Neural crest cell (in vitro differentiated cells): ENCODE measurements at regions not wholly inside any gene's neighbourhood (a gene's known extent, or its start where the extent isn't known, plus 50 kb on each side); places are given as distances from the start of the nearest gene placed in this dataset.

Experiments
- DNase-seq: peaks from one replicate; pipeline ENCODE4 v3.0.0; 2021; ENCODE audit warnings: low read depth, mixed read lengths, low spot score
- H3K27ac Mint-ChIP-seq: one replicate; pipeline ENCODE4 v1.8.0; 2021; ENCODE audit warnings: mild to moderate bottlenecking, mixed read lengths; ENCODE audit not compliant: unreplicated experiment
- H3K27me3 Mint-ChIP-seq: 2 replicates; pipeline ENCODE4 v1.8.0; 2021; ENCODE audit warnings: low read depth, mild to moderate bottlenecking, mixed read lengths
- H3K36me3 Mint-ChIP-seq: 2 replicates; pipeline ENCODE4 v1.8.0; 2021; ENCODE audit warnings: low read depth, mild to moderate bottlenecking, mixed read lengths
- H3K4me1 Mint-ChIP-seq: 2 replicates; pipeline ENCODE4 v1.8.0; 2021; ENCODE audit warnings: mixed read lengths
- H3K4me3 Mint-ChIP-seq: one replicate; pipeline ENCODE4 v1.8.0; 2021; ENCODE audit warnings: mild to moderate bottlenecking, mixed read lengths
- H3K9me3 Mint-ChIP-seq: 2 replicates; pipeline ENCODE4 v1.8.0; 2021; ENCODE audit warnings: mixed read lengths
- CTCF ChIP-seq: fragments of 200-600 bp; sonication (generic); conservative IDR thresholded peaks from 2 replicates; pipeline ENCODE4 v1.5.0; 2021; ENCODE audit warnings: antibody characterized with exemption, mild to moderate bottlenecking

- H3K36me3 Mint-ChIP-seq, result no peaks in the 10 kb centered on the region
- no peak for DNase-seq
- TF ChIP-seq CTCF, result no peak
Measured at GRCh38 chr6:84333842-84334241, 106.4 kb upstream of the CEP162 start.

GRCh38 chr6:84332139-84333034 is 104.9 kb upstream of the CEP162 start:
- Mint-ChIP-seq H3K4me1 (no peaks in the 10 kb centered on the region), H3K27me3 (peaks cover 5% of the 10 kb centered on the region), H3K27ac (no peak overlapping the region), H3K9me3 (peaks cover 8% of the 10 kb centered on the region), H3K36me3 (no peaks in the 10 kb centered on the region), H3K4me3 (no peak overlapping the region)
- TF ChIP-seq CTCF, result no peak
- no peak for DNase-seq

More at GRCh38 chr6:84333842-84334241, 106.4 kb upstream of the CEP162 start:
- Mint-ChIP-seq H3K4me1 (no peaks in the 10 kb centered on the region), H3K27me3 (peaks cover 10% of the 10 kb centered on the region), H3K9me3 (peaks cover 8% of the 10 kb centered on the region), H3K27ac (no peak overlapping the region), H3K4me3 (no peak overlapping the region)

GRCh38 chr6:84330325-84330724 is 102.9 kb upstream of the CEP162 start:
- no peaks in the 10 kb centered on the region for H3K4me1 Mint-ChIP-seq
- peaks cover 4% of the 10 kb centered on the region for H3K27me3 Mint-ChIP-seq
- no peak overlapping the region for H3K27ac Mint-ChIP-seq
- DNase-seq, result no peak
- no peak overlapping the region for H3K4me3 Mint-ChIP-seq
- H3K36me3 Mint-ChIP-seq, result no peaks in the 10 kb centered on the region
- H3K9me3 Mint-ChIP-seq, result no peaks in the 10 kb centered on the region
- no peak for TF ChIP-seq CTCF

- H3K36me3 Mint-ChIP-seq, result no peaks in the 10 kb centered on the region
Measured at GRCh38 chr6:84329516-84329915, 102.1 kb upstream of the CEP162 start.

GRCh38 chr6:84329077-84329476 is 101.6 kb upstream of the CEP162 start:
- Mint-ChIP-seq H3K9me3 (no peaks in the 10 kb centered on the region), H3K4me3 (no peak overlapping the region)

More at GRCh38 chr6:84329516-84329915, 102.1 kb upstream of the CEP162 start:
- H3K27ac Mint-ChIP-seq, result no peak overlapping the region
- H3K27me3 Mint-ChIP-seq, result peaks cover 4% of the 10 kb centered on the region
- TF ChIP-seq CTCF, result no peak
- DNase-seq, result no peak
- no peak overlapping the region for H3K4me3 Mint-ChIP-seq
- no peaks in the 10 kb centered on the region for H3K9me3 Mint-ChIP-seq
- H3K4me1 Mint-ChIP-seq, result no peaks in the 10 kb centered on the region

More at GRCh38 chr6:84329077-84329476, 101.6 kb upstream of the CEP162 start:
- Mint-ChIP-seq H3K36me3 (no peaks in the 10 kb centered on the region), H3K27ac (no peak overlapping the region), H3K27me3 (peaks cover 4% of the 10 kb centered on the region), H3K4me1 (no peaks in the 10 kb centered on the region)
- no peak for TF ChIP-seq CTCF
- no peak for DNase-seq
